Transverse colon (tissue), 4 donors: ENCODE measurements at regions not wholly inside any gene's neighbourhood (a gene's known extent, or its start where the extent isn't known, plus 50 kb on each side); places are given as distances from the start of the nearest gene placed in this dataset.

Experiments used
- DNase-seq: peaks from one replicate; pipeline ENCODE4 v3.0.0-alpha.2; 2019
- H3K27ac ChIP-seq, 4 donors: fragments of 200-600 bp; sonication (generic); 2 replicates each; pipeline ENCODE4 v1.5.1; 2016 to 2018; ENCODE audit warnings: inconsistent platforms in 4 of 4
- H3K27me3 ChIP-seq: fragments of 200-600 bp; sonication (generic); 2 replicates; pipeline ENCODE4 v1.5.1; 2017; ENCODE audit warnings: inconsistent platforms
- H3K36me3 ChIP-seq, 4 donors: fragments of 200-600 bp; sonication (generic); 2 replicates each; pipeline ENCODE4 v1.5.1; 2017 to 2019; ENCODE audit warnings: inconsistent platforms in 4 of 4
- H3K4me1 ChIP-seq, 4 donors: fragments of 200-600 bp; sonication (generic); 2 replicates each; pipeline ENCODE4 v1.5.1; 2017 to 2020; ENCODE audit warnings: inconsistent platforms in 4 of 4
- H3K4me3 ChIP-seq, 4 donors: fragments of 200-600 bp; sonication (generic); 1 replicate in 1 of 4; 2 replicates in 3 of 4; pipeline versions ENCODE4 v1.5.1 to v1.6.1; 2017 to 2019; ENCODE audit warnings: inconsistent platforms in 4 of 4
- H3K9me3 ChIP-seq, 2 donors: fragments of 200-600 bp; sonication (generic); 2 replicates each; pipeline ENCODE4 v1.5.1; 2017 to 2019; ENCODE audit warnings: inconsistent platforms in 2 of 2
- CTCF ChIP-seq, 5 experiments: fragments of 200-600 bp in 3 of 5; fragments of 450-650 bp in 2 of 5; sonication (generic) in 3 of 5; IDR thresholded peaks; 1 replicate in 2 of 5; 2 replicates in 3 of 5; pipeline ENCODE4 v1.5.1; 2016 to 2017; ENCODE audit warnings: antibody characterized with exemption in 5 of 5, inconsistent platforms in 3 of 5, mild to moderate bottlenecking in 2 of 5, moderate library complexity in 1 of 5
- EP300 ChIP-seq: sonication (generic); formaldehyde crosslinking; IDR thresholded peaks from one replicate; pipeline ENCODE4 v1.6.1; 2017; ENCODE audit warnings: antibody characterized with exemption, low read depth
- POLR2A ChIP-seq: fragments of 450-650 bp; IDR thresholded peaks from one replicate; pipeline ENCODE4 v1.6.1; 2016; ENCODE audit warnings: antibody characterized with exemption, mild to moderate bottlenecking, moderate library complexity
- POLR2AphosphoS5 ChIP-seq, 3 donors: sonication (generic); formaldehyde crosslinking; IDR thresholded peaks; one replicate each; pipeline ENCODE4 v1.6.1; 2016; ENCODE audit warnings: antibody characterized with exemption in 3 of 3
- WGBS, 2 donors: methylation state at CpG; one replicate each; pipeline ENCODE4 v1.1.5; 2018; ENCODE audit warnings: low coverage in 1 of 2; 5-methylcytosine and 5-hydroxymethylcytosine counted together
- in situ Hi-C, 4 donors: fragments of 200-750 bp; cut with MboI; loops; one replicate each; pipeline versions ENCODE4 v1.15.0 to v1.15.1; 2017; ENCODE audit warnings: low sequenced_read_pairs in 3 of 4, low pct_ligation_motif_present in 1 of 4, low pct_unique_long_range_greater_than_20kb in 1 of 4
- intact Hi-C: fragments of 100-400 bp; cut with DNase I; formaldehyde crosslinking; loops from one replicate; pipeline ENCODE4 v1.15.1; 2023; ENCODE audit warnings: low total_unique reads

- intact Hi-C loops, result no loop called here
Observed at GRCh38 chr12:98328467-98328866, 186.9 kb upstream of the TMPO start.

GRCh38 chr12:98329589-98329988, 185.8 kb upstream of the TMPO start:
- DNase-seq, result no peak
- WGBS, 2 donors, result 50 to 57% methylated on average over 4 to 5 of the region's 5 CpGs
- no peaks in the 10 kb centered on the region for H3K9me3 ChIP-seq
- intact Hi-C loops, result no loop called here
- H3K4me1 ChIP-seq, result no peaks in the 10 kb centered on the region
- H3K36me3 ChIP-seq, result no peaks in the 10 kb centered on the region
- no peak overlapping the region for H3K27ac ChIP-seq
- no peak overlapping the region for H3K4me3 ChIP-seq
- no peak for TF ChIP-seq POLR2A
- TF ChIP-seq EP300, result no peak
- TF ChIP-seq POLR2AphosphoS5 (IDR thresholded peaks at IDR 0.05), result no peak
- no peak for TF ChIP-seq CTCF (IDR thresholded peaks at IDR 0.05)
- no peaks in the 10 kb centered on the region for H3K27me3 ChIP-seq
- in situ Hi-C loops, result no loop called here

More at GRCh38 chr12:98328467-98328866, 186.9 kb upstream of the TMPO start:
- in situ Hi-C loops, result no loop called here
- H3K27me3 ChIP-seq, result no peaks in the 10 kb centered on the region
- H3K4me1 ChIP-seq, result no peaks in the 10 kb centered on the region
- no peaks in the 10 kb centered on the region for H3K9me3 ChIP-seq
- 88 to 97% methylated on average over 2 of the region's 2 CpGs for WGBS, 2 donors
- TF ChIP-seq POLR2A (no peak), CTCF (IDR thresholded peaks at IDR 0.05) (no peak), EP300 (no peak), POLR2AphosphoS5 (IDR thresholded peaks at IDR 0.05) (no peak)
- no peak overlapping the region for H3K27ac ChIP-seq
- no peak for DNase-seq
- no peak overlapping the region for H3K4me3 ChIP-seq
- H3K36me3 ChIP-seq, result no peaks in the 10 kb centered on the region

GRCh38 chr12:98332642-98333041, 182.7 kb upstream of the TMPO start:
- H3K9me3 ChIP-seq, result no peaks in the 10 kb centered on the region
- 57 to 88% methylated on average over 1 of the region's 1 CpG for WGBS, 2 donors
- no peaks in the 10 kb centered on the region for H3K36me3 ChIP-seq
- no peak overlapping the region for H3K27ac ChIP-seq
- H3K4me3 ChIP-seq, result no peak overlapping the region
- no peaks in the 10 kb centered on the region for H3K27me3 ChIP-seq
- no peaks in the 10 kb centered on the region for H3K4me1 ChIP-seq
- intact Hi-C loops, result no loop called here
- TF ChIP-seq POLR2AphosphoS5 (IDR thresholded peaks at IDR 0.05), result no peak
- no peak for TF ChIP-seq CTCF (IDR thresholded peaks at IDR 0.05)
- no peak for TF ChIP-seq POLR2A
- TF ChIP-seq EP300, result no peak
- in situ Hi-C loops, result no loop called here
- no peak for DNase-seq

GRCh38 chr12:98334768-98335167, 180.6 kb upstream of the TMPO start:
- in situ Hi-C loops (no loop called here), intact Hi-C loops (no loop called here)
- no peak overlapping the region for H3K27ac ChIP-seq
- no peak for DNase-seq
- H3K4me1 ChIP-seq, result no peaks in the 10 kb centered on the region
- no peaks in the 10 kb centered on the region for H3K27me3 ChIP-seq
- no peaks in the 10 kb centered on the region for H3K36me3 ChIP-seq
- WGBS, 2 donors, result 74 to 83% methylated on average over 3 of the region's 3 CpGs
- no peak overlapping the region for H3K4me3 ChIP-seq
- TF ChIP-seq CTCF (IDR thresholded peaks at IDR 0.05), result no peak
- TF ChIP-seq POLR2A, result no peak
- TF ChIP-seq EP300, result no peak
- TF ChIP-seq POLR2AphosphoS5 (IDR thresholded peaks at IDR 0.05), result no peak
- H3K9me3 ChIP-seq, result no peaks in the 10 kb centered on the region
